Breast epithelium (tissue), 4 donors: ENCODE measurements at regions not wholly inside any gene's neighbourhood (a gene's known extent, or its start where the extent isn't known, plus 50 kb on each side); places are given as distances from the start of the nearest gene placed in this dataset.

Experiments used
- DNase-seq, 2 donors: peaks; one replicate each; pipeline ENCODE4 v3.0.0-alpha.2; 2019; ENCODE audit warnings: low spot score in 2 of 2
- H3K27ac ChIP-seq, 2 donors: fragments of 200-600 bp; sonication (generic) in 1 of 2; one replicate each; pipeline ENCODE4 v1.5.1; 2016 to 2019; ENCODE audit warnings: mild to moderate bottlenecking in 1 of 2
- H3K27me3 ChIP-seq, 2 donors: fragments of 200-600 bp; sonication (generic) in 1 of 2; one replicate each; pipeline versions ENCODE4 v1.5.1 to v1.6.0; 2017 to 2019; ENCODE audit warnings: control low read depth in 1 of 2, mild to moderate bottlenecking in 1 of 2
- H3K36me3 ChIP-seq: fragments of 200-600 bp; one replicate; pipeline ENCODE4 v1.5.1; 2019
- H3K4me1 ChIP-seq, 2 donors: fragments of 200-600 bp; sonication (generic); one replicate each; pipeline ENCODE4 v1.5.1; 2016 to 2019; ENCODE audit warnings: control low read depth in 1 of 2
- H3K4me3 ChIP-seq, 3 donors: fragments of 200-600 bp; sonication (generic); 1 replicate in 2 of 3; 2 replicates in 1 of 3; pipeline ENCODE4 v1.5.1; 2016 to 2019; ENCODE audit warnings: mild to moderate bottlenecking in 3 of 3, moderate library complexity in 2 of 3
- H3K9me3 ChIP-seq, 2 donors: fragments of 200-600 bp; sonication (generic) in 1 of 2; one replicate each; pipeline ENCODE4 v1.5.1; 2016 to 2019; ENCODE audit warnings: control low read depth in 1 of 2
- POLR2A ChIP-seq: fragments of 450-650 bp; IDR thresholded peaks from one replicate; pipeline ENCODE4 v1.6.1; 2016; ENCODE audit warnings: antibody characterized with exemption, mild to moderate bottlenecking, moderate library complexity
- POLR2AphosphoS5 ChIP-seq, 3 donors: sonication (generic); formaldehyde crosslinking; IDR thresholded peaks; one replicate each; pipeline ENCODE4 v1.6.1; 2017; ENCODE audit warnings: antibody characterized with exemption in 3 of 3
- intact Hi-C: fragments of 100-400 bp; cut with DNase I; formaldehyde crosslinking; loops from one replicate; pipeline ENCODE4 v1.15.1; 2023; ENCODE audit warnings: low total_unique reads
- TF ChIP-seq, protein P1 (sequence below), 3 donors: fragments of 450-650 bp; IDR thresholded peaks; one replicate each; pipeline ENCODE4 v1.5.1; 2016 to 2017; ENCODE audit warnings: antibody characterized with exemption in 3 of 3, mild to moderate bottlenecking in 3 of 3, moderate library complexity in 3 of 3

DNA sequence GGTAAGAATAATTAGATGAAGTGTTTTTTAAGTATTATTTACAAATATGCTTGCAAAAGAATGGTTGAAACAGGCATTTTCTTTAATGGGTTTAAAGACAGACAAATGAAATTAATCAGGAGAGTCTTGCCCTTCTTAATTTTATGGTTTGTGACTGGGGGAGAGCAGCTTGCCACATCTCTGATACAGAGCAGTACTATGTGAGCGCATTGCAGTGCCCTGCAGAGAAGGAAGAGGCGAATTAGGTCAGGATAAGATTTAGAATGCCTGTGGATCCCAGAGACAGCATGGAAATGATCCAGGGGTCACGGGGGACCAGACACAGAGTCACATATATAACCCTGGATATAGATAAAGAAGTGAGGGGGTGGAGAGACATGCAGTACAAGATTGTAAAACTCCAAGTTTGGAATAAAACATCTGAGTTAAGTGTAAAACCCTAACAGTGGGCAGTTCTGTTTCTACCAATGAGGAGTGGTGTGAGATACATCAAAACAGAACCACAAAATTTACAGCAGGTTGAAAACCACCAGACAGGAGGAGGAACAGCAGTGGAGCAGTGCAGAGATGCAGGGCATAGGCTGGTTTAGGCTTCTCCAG is 125.5 kb downstream of the FAM204A start:
- Histone ChIP-seq H3K27me3 (no peaks in the 10 kb centered on the region), H3K27ac (no peak overlapping the region), H3K36me3 (no peaks in the 10 kb centered on the region), H3K4me3 (no peak overlapping the region), H3K4me1 (no peaks in the 10 kb centered on the region), H3K9me3 (no peaks in the 10 kb centered on the region)
- intact Hi-C loops, result no loop called here
- no peak for DNase-seq
- TF ChIP-seq POLR2A, result no peak
- TF ChIP-seq POLR2AphosphoS5 (IDR thresholded peaks at IDR 0.05), result no peak
- TF ChIP-seq, protein P1, sequence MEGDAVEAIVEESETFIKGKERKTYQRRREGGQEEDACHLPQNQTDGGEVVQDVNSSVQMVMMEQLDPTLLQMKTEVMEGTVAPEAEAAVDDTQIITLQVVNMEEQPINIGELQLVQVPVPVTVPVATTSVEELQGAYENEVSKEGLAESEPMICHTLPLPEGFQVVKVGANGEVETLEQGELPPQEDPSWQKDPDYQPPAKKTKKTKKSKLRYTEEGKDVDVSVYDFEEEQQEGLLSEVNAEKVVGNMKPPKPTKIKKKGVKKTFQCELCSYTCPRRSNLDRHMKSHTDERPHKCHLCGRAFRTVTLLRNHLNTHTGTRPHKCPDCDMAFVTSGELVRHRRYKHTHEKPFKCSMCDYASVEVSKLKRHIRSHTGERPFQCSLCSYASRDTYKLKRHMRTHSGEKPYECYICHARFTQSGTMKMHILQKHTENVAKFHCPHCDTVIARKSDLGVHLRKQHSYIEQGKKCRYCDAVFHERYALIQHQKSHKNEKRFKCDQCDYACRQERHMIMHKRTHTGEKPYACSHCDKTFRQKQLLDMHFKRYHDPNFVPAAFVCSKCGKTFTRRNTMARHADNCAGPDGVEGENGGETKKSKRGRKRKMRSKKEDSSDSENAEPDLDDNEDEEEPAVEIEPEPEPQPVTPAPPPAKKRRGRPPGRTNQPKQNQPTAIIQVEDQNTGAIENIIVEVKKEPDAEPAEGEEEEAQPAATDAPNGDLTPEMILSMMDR (IDR thresholded peaks at IDR 0.05), result no peak

GRCh38 chr10:118216020-118216419 is 126.1 kb downstream of the FAM204A start:
- TF ChIP-seq POLR2A, result no peak
- TF ChIP-seq, protein P1 (IDR thresholded peaks at IDR 0.05), result no peak
- TF ChIP-seq POLR2AphosphoS5 (IDR thresholded peaks at IDR 0.05), result no peak

DNA sequence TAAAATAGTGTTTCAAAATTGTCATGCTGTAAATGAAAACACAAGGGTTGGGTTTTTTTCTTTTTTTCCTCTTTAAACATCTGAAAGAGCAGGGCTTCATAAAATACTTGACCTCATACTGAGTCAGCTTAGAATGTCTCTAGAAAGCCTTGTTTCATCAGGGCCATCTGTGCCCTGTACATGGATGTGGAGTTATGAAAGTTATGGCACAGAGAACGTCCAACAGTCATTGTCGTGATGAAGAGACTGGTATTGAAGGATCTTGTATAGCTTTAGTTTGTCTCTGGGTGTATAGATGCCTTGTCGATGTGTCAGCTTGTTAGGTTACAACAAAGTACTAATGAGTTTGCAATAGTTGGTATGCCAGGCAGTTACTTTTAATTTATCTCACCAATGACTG is 127.3 kb downstream of the FAM204A start:
- DNase-seq, result no peak
- H3K27me3 ChIP-seq, result no peaks in the 10 kb centered on the region
- no peaks in the 10 kb centered on the region for H3K36me3 ChIP-seq
- no peak overlapping the region for H3K27ac ChIP-seq
- no peak for TF ChIP-seq POLR2A
- TF ChIP-seq, protein P1 (IDR thresholded peaks at IDR 0.05), result no peak
- TF ChIP-seq POLR2AphosphoS5 (IDR thresholded peaks at IDR 0.05), result no peak
- intact Hi-C loops, result no loop called here
- H3K9me3 ChIP-seq, result no peaks in the 10 kb centered on the region
- H3K4me3 ChIP-seq, result no peak overlapping the region
- no peaks in the 10 kb centered on the region for H3K4me1 ChIP-seq

More at GRCh38 chr10:118216020-118216419, 126.1 kb downstream of the FAM204A start:
- Histone ChIP-seq H3K4me3 (no peak overlapping the region), H3K27me3 (no peaks in the 10 kb centered on the region), H3K27ac (no peak overlapping the region), H3K9me3 (no peaks in the 10 kb centered on the region), H3K36me3 (no peaks in the 10 kb centered on the region), H3K4me1 (no peaks in the 10 kb centered on the region)
- no peak for DNase-seq
- intact Hi-C loops, result no loop called here

GRCh38 chr10:118213436-118213835 is 128.7 kb downstream of the FAM204A start:
- Histone ChIP-seq H3K36me3 (no peaks in the 10 kb centered on the region), H3K27me3 (no peaks in the 10 kb centered on the region), H3K27ac (no peak overlapping the region), H3K4me1 (no peaks in the 10 kb centered on the region), H3K4me3 (no peak overlapping the region), H3K9me3 (no peaks in the 10 kb centered on the region)
- TF ChIP-seq, protein P1 (IDR thresholded peaks at IDR 0.05), result no peak
- no peak for TF ChIP-seq POLR2A
- no peak for TF ChIP-seq POLR2AphosphoS5 (IDR thresholded peaks at IDR 0.05)
- DNase-seq, result no peak
- intact Hi-C loops, result no loop called here

DNA sequence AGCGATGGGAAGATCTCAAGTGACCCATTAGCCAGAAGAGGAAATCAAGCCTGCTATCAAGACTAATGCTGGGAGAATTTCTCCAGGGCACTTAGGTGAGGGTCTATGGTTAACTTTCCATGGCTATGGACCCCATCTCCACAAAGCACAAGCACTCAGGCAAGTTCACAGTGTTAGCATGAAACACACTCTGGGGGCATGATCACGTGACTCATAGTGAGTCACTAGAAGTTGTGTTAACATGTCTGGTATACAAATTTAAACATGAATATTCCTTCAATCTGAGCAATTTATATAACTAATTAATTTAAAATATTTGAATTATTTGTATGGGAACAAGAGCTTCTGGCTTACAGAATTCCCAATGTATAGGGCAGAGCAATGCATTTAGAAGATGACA is 131.8 kb downstream of the FAM204A start:
- TF ChIP-seq POLR2A (no peak), POLR2AphosphoS5 (IDR thresholded peaks at IDR 0.05) (no peak)
- TF ChIP-seq, protein P1 (IDR thresholded peaks at IDR 0.05), result no peak
- intact Hi-C loops, result no loop called here

More for the DNA sequence above, 131.8 kb downstream of the FAM204A start:
- no peak for DNase-seq
- Histone ChIP-seq H3K4me3 (no peak overlapping the region), H3K27me3 (no peaks in the 10 kb centered on the region), H3K36me3 (no peaks in the 10 kb centered on the region), H3K27ac (no peak overlapping the region), H3K4me1 (no peaks in the 10 kb centered on the region), H3K9me3 (no peaks in the 10 kb centered on the region)
